ENCODE measurements at regions not wholly inside any gene's neighbourhood (a gene's known extent, or its start where the extent isn't known, plus 50 kb on each side); places are given as distances from the start of the nearest gene placed in this dataset.

- no peak overlapping the region for H3K4me2 ChIP-seq
- H3K36me3 ChIP-seq (replicated peaks; ENCODE audit: insufficient read depth, low read depth), result no peaks in the 10 kb centered on the region
- no peak for TF ChIP-seq EZH2phosphoT487 (IDR thresholded peaks at IDR 0.05; ENCODE audit: low read depth, severe bottlenecking, unreplicated experiment)
- no peak for TF ChIP-seq EZH2 (IDR thresholded peaks at IDR 0.05; ENCODE audit: borderline replicate concordance)
- no peak for TF ChIP-seq CTCF (IDR thresholded peaks at IDR 0.05; ENCODE audit: poor library complexity)
- H3K9me2 ChIP-seq (replicated peaks; ENCODE audit: insufficient read depth), result no peaks in the 10 kb centered on the region
- H3K9me3 ChIP-seq (ENCODE audit: low read depth), result no peaks in the 10 kb centered on the region
- no peaks in the 10 kb centered on the region for H3K79me2 ChIP-seq
- H4K20me1 ChIP-seq (ENCODE audit: insufficient read depth, poor library complexity, severe bottlenecking), result no peaks in the 10 kb centered on the region
- WGBS (ENCODE audit: low lambda C conversion rate, missing lambda C conversion rate), result 88% methylated on average over 1 of the region's 1 CpG
- no peak for DNase-seq (ENCODE audit: low spot score)
- no peak overlapping the region for H3K4me3 ChIP-seq
- no peak overlapping the region for H3K27ac ChIP-seq
- H3K4me1 ChIP-seq (ENCODE audit: insufficient read depth), result no peaks in the 10 kb centered on the region
- H3K27me3 ChIP-seq, result no peaks in the 10 kb centered on the region
- no peak overlapping the region for H2AFZ ChIP-seq
Observed at GRCh38 chr10:59499460-59499859, 137.1 kb upstream of the FAM13C start.

- no peaks in the 10 kb centered on the region for H3K27me3 ChIP-seq
- no peaks in the 10 kb centered on the region for H3K4me1 ChIP-seq (ENCODE audit: insufficient read depth)
- no peaks in the 10 kb centered on the region for H3K36me3 ChIP-seq (replicated peaks; ENCODE audit: insufficient read depth, low read depth)
- no peak overlapping the region for H2AFZ ChIP-seq
- DNase-seq (ENCODE audit: low spot score), result no peak
- H3K4me2 ChIP-seq, result no peak overlapping the region
- no peak for TF ChIP-seq EZH2phosphoT487 (IDR thresholded peaks at IDR 0.05; ENCODE audit: low read depth, severe bottlenecking, unreplicated experiment)
- no peak for TF ChIP-seq CTCF (IDR thresholded peaks at IDR 0.05; ENCODE audit: poor library complexity)
- no peak for TF ChIP-seq EZH2 (IDR thresholded peaks at IDR 0.05; ENCODE audit: borderline replicate concordance)
- no peaks in the 10 kb centered on the region for H4K20me1 ChIP-seq (ENCODE audit: insufficient read depth, poor library complexity, severe bottlenecking)
- no peak overlapping the region for H3K27ac ChIP-seq
- H3K9me3 ChIP-seq (ENCODE audit: low read depth), result no peaks in the 10 kb centered on the region
- H3K4me3 ChIP-seq, result no peak overlapping the region
- no peaks in the 10 kb centered on the region for H3K79me2 ChIP-seq
- H3K9me2 ChIP-seq (replicated peaks; ENCODE audit: insufficient read depth), result no peaks in the 10 kb centered on the region
- WGBS (ENCODE audit: low lambda C conversion rate, missing lambda C conversion rate), result 92% methylated on average over 3 of the region's 3 CpGs
Observed at GRCh38 chr10:59493017-59493416, 130.7 kb upstream of the FAM13C start.

- no peaks in the 10 kb centered on the region for H3K9me2 ChIP-seq (replicated peaks; ENCODE audit: insufficient read depth)
- no peaks in the 10 kb centered on the region for H4K20me1 ChIP-seq (ENCODE audit: insufficient read depth, poor library complexity, severe bottlenecking)
- no peak overlapping the region for H3K4me3 ChIP-seq
- H3K36me3 ChIP-seq (replicated peaks; ENCODE audit: insufficient read depth, low read depth), result no peaks in the 10 kb centered on the region
- WGBS (ENCODE audit: low lambda C conversion rate, missing lambda C conversion rate), result 85% methylated on average over 6 of the region's 6 CpGs
- TF ChIP-seq EZH2 (IDR thresholded peaks at IDR 0.05; ENCODE audit: borderline replicate concordance), result no peak
- no peak for TF ChIP-seq EZH2phosphoT487 (IDR thresholded peaks at IDR 0.05; ENCODE audit: low read depth, severe bottlenecking, unreplicated experiment)
- no peak for TF ChIP-seq CTCF (IDR thresholded peaks at IDR 0.05; ENCODE audit: poor library complexity)
- H2AFZ ChIP-seq, result no peak overlapping the region
- H3K27me3 ChIP-seq, result no peaks in the 10 kb centered on the region
- no peaks in the 10 kb centered on the region for H3K79me2 ChIP-seq
- H3K4me2 ChIP-seq, result no peak overlapping the region
- no peak overlapping the region for H3K27ac ChIP-seq
- DNase-seq (ENCODE audit: low spot score), result no peak
- H3K9me3 ChIP-seq (ENCODE audit: low read depth), result no peaks in the 10 kb centered on the region
- H3K4me1 ChIP-seq (ENCODE audit: insufficient read depth), result no peaks in the 10 kb centered on the region
Observed at GRCh38 chr10:59479426-59479825, 117.1 kb upstream of the FAM13C start.

GRCh38 chr10:59470570-59470969 is 108.2 kb upstream of the FAM13C start:
- Histone ChIP-seq H3K9me2 (replicated peaks; ENCODE audit: insufficient read depth) (no peaks in the 10 kb centered on the region), H4K20me1 (ENCODE audit: insufficient read depth, poor library complexity, severe bottlenecking) (no peaks in the 10 kb centered on the region), H2AFZ (no peak overlapping the region), H3K36me3 (replicated peaks; ENCODE audit: insufficient read depth, low read depth) (no peaks in the 10 kb centered on the region), H3K4me1 (ENCODE audit: insufficient read depth) (no peaks in the 10 kb centered on the region), H3K4me3 (no peak overlapping the region), H3K9me3 (ENCODE audit: low read depth) (no peaks in the 10 kb centered on the region), H3K4me2 (no peak overlapping the region), H3K27ac (no peak overlapping the region), H3K27me3 (no peaks in the 10 kb centered on the region), H3K79me2 (no peaks in the 10 kb centered on the region)
- TF ChIP-seq CTCF (IDR thresholded peaks at IDR 0.05; ENCODE audit: poor library complexity) (no peak), EZH2phosphoT487 (IDR thresholded peaks at IDR 0.05; ENCODE audit: low read depth, severe bottlenecking, unreplicated experiment) (no peak), EZH2 (IDR thresholded peaks at IDR 0.05; ENCODE audit: borderline replicate concordance) (no peak)
- 63% methylated on average over 5 of the region's 5 CpGs for WGBS (ENCODE audit: low lambda C conversion rate, missing lambda C conversion rate)
- no peak for DNase-seq (ENCODE audit: low spot score)

All from hepatocyte (in vitro differentiated cells).